ENCODE measurements at regions not wholly inside any gene's neighbourhood (a gene's known extent, or its start where the extent isn't known, plus 50 kb on each side); places are given as distances from the start of the nearest gene placed in this dataset.

DNA sequence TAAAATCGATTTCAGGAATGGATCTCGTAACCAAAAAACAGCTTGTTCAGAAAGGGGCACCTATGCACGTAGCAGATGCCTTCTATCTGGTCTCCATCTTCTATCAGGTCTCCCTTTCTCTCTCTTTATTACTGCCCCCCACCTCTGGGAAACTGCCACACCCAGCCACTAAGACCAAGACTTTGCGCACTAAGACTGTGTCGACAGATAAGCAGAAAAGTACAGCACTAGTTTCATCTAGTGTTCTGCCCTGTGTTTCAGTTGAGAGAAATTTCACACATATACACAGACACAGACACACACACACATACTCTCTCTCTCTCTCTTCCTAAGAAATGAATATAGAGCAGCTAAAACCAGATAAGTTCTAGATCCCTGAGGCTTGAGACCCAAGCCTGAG lies 210.1 kb upstream of the MAP3K1 start:
- no peak for TF ChIP-seq EP300 (IDR thresholded peaks at IDR 0.05)
- TF ChIP-seq, protein P1, sequence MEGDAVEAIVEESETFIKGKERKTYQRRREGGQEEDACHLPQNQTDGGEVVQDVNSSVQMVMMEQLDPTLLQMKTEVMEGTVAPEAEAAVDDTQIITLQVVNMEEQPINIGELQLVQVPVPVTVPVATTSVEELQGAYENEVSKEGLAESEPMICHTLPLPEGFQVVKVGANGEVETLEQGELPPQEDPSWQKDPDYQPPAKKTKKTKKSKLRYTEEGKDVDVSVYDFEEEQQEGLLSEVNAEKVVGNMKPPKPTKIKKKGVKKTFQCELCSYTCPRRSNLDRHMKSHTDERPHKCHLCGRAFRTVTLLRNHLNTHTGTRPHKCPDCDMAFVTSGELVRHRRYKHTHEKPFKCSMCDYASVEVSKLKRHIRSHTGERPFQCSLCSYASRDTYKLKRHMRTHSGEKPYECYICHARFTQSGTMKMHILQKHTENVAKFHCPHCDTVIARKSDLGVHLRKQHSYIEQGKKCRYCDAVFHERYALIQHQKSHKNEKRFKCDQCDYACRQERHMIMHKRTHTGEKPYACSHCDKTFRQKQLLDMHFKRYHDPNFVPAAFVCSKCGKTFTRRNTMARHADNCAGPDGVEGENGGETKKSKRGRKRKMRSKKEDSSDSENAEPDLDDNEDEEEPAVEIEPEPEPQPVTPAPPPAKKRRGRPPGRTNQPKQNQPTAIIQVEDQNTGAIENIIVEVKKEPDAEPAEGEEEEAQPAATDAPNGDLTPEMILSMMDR (IDR thresholded peaks at IDR 0.05), result no peak
- no peak for TF ChIP-seq POLR2AphosphoS5 (IDR thresholded peaks at IDR 0.05)
